GM12874 (cell line): ENCODE measurements at regions not wholly inside any gene's neighbourhood (a gene's known extent, or its start where the extent isn't known, plus 50 kb on each side); places are given as distances from the start of the nearest gene placed in this dataset.

Experiments used
- CTCF ChIP-seq: IDR thresholded peaks from 2 replicates; pipeline ENCODE4 v1.5.1; 2011; ENCODE audit warnings: low read depth, mild to moderate bottlenecking, control low read depth, low read length, moderate library complexity; ENCODE audit not compliant: insufficient read depth

DNA sequence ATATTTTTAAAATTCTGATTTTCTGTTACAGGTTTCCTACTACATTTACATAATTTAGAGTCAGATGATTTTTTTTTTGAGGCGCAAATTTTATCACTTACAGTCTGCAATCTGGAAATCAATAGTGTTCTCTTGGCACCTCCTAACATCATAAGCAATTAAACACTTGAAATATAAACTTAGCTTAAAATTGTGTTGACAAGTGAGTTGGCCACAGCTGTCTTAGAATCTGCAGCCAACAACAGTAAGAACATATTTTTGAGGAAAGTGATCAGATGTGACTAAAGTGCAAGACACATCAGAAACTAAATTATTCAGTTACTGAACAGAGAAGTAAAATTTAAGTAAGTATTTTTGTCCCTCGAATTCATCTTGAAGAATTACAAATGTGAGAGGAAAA, 726.7 kb upstream of the LRATD1 start:
- no peak for TF ChIP-seq CTCF

- no peak for TF ChIP-seq CTCF
These were observed 716.5 kb upstream of the LRATD1 start for GRCh38 chr2:13916066-13916465.

DNA sequence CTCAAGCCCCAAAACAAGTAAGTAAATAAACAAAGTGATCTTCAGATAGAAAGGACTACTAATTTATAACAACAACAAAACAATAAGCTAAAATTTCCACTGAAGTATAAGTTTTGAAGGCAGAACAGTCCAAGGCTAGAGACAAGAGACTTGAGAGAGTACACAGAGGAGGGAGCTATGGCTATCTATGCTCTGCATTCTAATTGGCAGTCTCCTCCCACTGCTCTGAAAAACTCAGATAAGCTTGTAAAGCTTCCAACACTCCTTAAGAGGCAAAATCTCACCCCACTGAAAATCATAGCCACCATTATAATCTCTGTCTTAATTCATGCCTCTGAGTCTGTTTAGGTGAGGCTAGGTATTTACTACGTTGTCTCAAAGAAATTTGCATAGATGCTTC, 714.6 kb upstream of the LRATD1 start:
- no peak for TF ChIP-seq CTCF

DNA sequence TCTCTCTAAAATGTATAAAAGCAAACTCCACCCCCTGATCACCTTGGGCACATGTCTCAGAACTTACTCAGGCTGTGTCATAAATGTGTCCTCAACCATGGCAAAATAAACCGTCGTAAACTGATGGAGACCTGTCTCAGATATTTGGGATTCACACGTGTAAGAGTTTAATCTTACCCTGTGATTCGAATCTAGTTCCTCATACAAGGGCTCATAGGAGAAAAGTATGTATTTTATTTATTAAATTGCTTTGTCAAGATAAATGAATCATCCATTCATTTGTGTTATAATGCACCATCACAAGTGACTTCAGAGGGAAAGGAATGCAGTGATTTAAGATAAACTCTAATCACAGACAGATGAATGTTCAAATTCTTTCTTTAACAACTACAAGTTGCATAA, 712.5 kb upstream of the LRATD1 start:
- no peak for TF ChIP-seq CTCF

DNA sequence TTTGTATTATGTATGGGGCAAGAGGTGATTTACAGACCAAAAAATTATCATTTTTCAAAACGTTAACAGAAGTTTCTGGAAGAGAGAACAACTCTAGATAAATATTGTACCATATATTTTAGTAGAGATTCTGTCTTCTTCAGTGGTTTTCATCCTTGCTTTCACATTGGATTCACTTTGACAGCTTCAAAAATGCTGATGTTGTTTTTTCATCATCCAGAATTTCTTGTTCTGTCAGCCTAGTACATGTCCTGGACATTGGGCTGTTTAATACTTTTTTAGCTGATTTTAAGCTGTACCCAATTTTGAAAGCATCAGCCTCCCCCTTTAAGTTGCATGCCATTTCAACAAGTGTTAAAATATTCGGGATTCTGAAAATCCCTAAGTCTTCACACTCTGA, 711.3 kb upstream of the LRATD1 start:
- no peak for TF ChIP-seq CTCF

GRCh38 chr2:13923823-13924222, 708.7 kb upstream of the LRATD1 start:
- no peak for TF ChIP-seq CTCF

DNA sequence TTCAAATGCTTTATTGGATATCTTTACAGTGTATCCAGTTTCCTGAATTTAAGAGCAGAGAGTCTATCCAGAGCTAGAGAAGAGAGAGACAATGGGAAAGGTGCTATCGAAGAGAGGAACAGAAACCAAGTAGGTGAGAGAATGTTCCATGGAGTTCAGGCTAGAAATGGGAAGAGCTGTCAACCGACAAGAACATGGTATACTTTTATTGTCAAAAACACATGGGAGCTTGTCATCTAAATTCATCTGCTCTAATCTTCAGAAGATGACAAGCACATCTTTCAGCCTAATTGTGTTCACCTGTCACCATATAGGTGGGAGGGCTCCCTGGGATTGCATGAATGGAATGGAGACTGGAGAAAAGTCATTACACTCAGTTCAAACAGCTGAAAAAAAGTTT, 690.4 kb upstream of the LRATD1 start:
- no peak for TF ChIP-seq CTCF

GRCh38 chr2:13950761-13951160, 681.8 kb upstream of the LRATD1 start:
- no peak for TF ChIP-seq CTCF
